KOPT-K1 (cell line): ENCODE measurements at regions not wholly inside any gene's neighbourhood (a gene's known extent, or its start where the extent isn't known, plus 50 kb on each side); places are given as distances from the start of the nearest gene placed in this dataset.

Experiments used
- H3K27ac ChIP-seq: fragments of 200-600 bp; sonication (generic); 2 replicates; pipeline ENCODE4 v1.5.1; 2016; ENCODE audit warnings: antibody characterized with exemption, mild to moderate bottlenecking, low read depth, low read length; ENCODE audit not compliant: poor library complexity, severe bottlenecking
- H3K36me3 ChIP-seq: fragments of 200-600 bp; sonication (generic); 2 replicates; pipeline ENCODE4 v1.5.1; 2017; ENCODE audit warnings: antibody characterized with exemption, mild to moderate bottlenecking, low read length, moderate library complexity; ENCODE audit not compliant: insufficient read depth
- H3K9me3 ChIP-seq: fragments of 200-600 bp; sonication (generic); 2 replicates; pipeline ENCODE4 v1.5.1; 2017; ENCODE audit warnings: antibody characterized with exemption, low read length, mild to moderate bottlenecking; ENCODE audit not compliant: insufficient read depth, poor library complexity, severe bottlenecking

DNA sequence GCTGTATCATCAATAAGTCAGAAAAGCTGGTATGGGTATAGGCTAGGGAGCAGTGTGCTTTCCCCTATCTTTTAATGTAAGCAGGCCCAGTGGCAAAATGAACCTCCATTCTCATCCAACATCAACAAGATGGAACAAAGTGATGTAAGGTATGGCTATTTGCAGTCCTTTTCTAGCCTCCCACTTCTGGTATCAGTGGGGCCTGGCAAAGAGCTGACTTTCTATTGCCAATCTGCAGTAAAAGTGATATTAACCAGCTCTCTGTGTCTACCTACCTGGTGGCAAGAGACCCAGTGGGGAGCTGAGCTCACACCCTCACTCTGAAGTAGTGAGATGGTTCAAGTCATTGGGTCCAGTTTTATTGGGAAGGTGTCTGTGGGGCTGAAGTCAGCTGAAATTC lies 1492.6 kb downstream of the CDH11 start:
- no peaks in the 10 kb centered on the region for H3K36me3 ChIP-seq
- H3K27ac ChIP-seq, result no peak overlapping the region
- no peaks in the 10 kb centered on the region for H3K9me3 ChIP-seq

DNA sequence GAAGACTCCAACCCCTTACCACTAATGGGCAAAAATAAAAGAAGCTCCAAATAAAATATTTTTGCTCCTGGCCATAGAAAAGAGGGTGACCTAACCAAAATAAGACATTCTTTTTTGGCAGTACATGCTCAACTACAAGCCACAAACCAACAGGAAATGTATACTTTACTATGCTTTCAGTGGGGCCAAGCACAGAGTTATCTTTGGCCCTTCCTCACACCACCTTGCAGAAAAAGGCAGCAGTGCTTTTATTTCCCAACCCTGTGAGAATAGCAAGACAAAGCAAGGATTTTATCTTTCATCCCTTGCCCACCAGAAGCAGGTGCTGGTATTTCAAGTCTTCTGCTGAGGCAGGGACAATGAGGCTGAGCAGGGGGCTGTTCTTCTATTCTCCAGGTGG lies 1493.1 kb downstream of the CDH11 start:
- no peaks in the 10 kb centered on the region for H3K36me3 ChIP-seq
- H3K27ac ChIP-seq, result no peak overlapping the region
- no peaks in the 10 kb centered on the region for H3K9me3 ChIP-seq

GRCh38 chr16:63625126-63625525 lies 1496.7 kb downstream of the CDH11 start:
- no peaks in the 10 kb centered on the region for H3K36me3 ChIP-seq
- H3K27ac ChIP-seq, result no peak overlapping the region

DNA sequence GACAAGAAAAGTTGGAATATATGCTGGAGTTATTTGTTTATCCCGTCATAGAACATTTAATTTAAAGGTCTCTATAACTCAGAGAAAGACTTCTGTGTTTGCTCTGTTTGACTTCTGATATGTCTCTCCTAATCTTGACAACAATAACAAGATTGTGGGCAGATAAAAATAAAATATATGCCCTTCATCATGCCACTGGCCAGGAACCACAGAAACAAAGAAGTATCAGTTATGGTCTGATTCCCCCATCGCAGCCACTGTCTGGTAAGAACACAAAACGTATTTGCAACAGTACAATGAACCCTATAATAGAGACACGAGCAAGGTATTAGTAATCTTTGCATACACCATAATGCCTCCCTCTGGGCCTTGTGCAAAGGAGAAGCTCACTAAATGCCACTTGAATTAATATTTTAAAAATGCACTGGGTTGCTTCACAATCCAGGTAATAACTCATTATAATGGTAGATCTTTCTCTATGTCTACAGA lies 1498.3 kb downstream of the CDH11 start:
- no peak overlapping the region for H3K27ac ChIP-seq
- H3K9me3 ChIP-seq, result no peaks in the 10 kb centered on the region
- H3K36me3 ChIP-seq, result no peaks in the 10 kb centered on the region

More at GRCh38 chr16:63625126-63625525, 1496.7 kb downstream of the CDH11 start:
- no peaks in the 10 kb centered on the region for H3K9me3 ChIP-seq

DNA sequence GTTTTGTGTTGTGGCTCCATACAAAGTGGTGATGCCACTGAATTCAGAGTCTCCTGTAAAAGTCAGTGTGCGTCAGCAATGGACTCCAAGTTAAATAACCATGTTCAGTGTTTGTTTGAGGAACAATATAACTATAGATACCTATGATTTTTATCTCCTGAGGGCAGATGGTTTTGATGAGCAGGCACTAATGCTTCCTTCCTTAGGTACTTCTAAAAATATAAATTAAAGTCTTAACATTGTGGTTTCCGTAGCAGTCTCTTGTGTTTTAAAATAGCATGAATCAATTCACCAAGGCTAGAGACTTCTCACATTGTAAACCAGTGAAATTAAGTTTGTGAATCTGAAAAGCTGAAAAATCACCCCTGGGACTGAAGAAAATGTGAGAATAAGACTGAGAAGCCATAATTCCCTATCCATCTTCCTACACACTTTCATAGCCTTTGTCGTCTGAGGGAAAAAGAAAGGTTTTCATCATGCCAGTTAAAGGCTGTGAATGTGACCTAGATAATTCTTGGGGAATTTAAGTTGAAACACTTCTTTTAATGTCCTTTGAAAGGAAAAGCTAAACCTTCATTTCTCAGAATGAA lies 1502.9 kb downstream of the CDH11 start:
- H3K27ac ChIP-seq, result no peak overlapping the region
- no peaks in the 10 kb centered on the region for H3K36me3 ChIP-seq
- H3K9me3 ChIP-seq, result no peaks in the 10 kb centered on the region

DNA sequence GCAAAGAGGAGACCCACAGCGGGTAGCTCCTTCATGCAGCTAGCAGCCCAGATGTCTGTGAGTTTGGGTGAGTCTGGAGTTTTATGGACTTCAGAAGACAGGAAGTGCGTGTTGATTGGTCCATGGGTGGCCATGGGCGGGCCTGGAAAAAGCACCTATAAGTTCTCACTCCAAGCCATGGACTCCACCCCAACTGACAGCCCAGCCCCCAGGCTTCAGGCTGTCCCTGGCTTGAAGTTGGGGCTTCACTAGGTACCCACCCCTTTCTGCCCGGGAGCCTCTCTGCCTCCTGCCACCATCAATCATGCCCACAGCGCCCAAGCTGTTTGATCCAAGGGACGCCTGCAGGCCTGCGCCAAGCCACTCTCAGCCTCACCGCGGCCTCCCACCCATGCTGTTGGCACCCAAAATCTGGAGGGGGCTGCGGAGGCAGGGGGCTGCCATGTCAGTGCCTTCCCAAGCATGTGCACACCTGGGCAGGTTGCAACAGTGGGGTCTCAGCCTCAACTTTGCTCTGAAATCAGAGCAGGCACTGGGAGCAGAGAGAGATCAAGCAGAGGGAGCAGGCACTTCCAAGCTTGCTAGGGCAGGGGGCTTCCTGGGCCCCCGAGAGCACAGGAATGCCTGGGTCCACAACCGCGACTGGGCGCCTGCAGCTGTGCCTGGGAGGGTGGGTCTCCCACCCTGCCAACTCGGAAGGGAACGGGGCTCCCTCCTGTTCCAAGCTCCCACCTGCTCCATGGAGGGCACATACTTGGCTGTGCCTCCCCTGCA lies 1503.7 kb downstream of the CDH11 start:
- Histone ChIP-seq H3K27ac (no peak overlapping the region), H3K36me3 (no peaks in the 10 kb centered on the region), H3K9me3 (no peaks in the 10 kb centered on the region)

DNA sequence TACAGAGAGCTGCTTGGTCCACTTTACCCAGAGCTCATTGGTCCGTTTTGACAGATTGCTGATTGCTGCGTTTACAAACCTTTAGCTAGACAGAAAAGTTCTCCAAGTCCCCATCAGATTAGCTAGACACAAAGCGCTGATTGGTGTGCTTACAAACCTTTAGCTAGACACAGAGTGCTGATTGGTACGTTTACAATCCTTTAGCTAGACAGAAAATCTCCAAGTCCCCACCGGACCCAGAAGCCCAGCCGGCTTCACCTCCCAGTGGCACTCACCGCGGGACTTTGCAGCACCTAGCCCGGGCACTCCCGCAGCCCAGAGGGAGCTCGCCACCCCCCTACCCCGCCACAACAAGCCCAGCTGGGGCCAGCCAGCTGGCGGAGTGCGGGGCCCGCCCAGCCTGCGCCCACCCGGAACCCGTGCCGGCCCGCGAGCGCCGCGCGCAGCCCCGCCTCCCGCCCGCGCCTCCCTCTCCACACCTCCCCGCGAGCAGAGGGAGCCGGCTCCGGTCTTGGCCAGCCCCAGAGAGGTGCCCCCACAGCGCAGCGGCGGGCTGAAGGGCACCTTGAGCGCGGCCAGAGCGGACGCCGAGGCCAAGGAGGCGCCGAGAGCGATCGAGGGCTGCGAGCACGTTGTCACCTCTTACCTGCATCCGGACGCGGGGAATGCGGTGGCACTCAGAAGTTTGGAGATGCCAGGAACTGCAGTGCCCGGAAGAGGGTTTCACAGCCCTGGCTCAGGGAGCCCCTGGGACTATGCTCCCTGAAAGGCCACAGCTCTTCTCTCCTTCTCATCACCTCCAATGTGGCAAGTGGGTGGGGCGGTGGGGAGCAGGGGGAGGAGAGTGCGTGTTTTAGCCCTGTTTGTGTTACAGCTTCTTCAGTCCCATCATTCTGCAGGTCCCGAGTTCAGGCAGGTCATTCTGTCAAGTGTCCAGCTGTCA lies 1504.5 kb downstream of the CDH11 start:
- Histone ChIP-seq H3K36me3 (no peaks in the 10 kb centered on the region), H3K27ac (no peak overlapping the region)

DNA sequence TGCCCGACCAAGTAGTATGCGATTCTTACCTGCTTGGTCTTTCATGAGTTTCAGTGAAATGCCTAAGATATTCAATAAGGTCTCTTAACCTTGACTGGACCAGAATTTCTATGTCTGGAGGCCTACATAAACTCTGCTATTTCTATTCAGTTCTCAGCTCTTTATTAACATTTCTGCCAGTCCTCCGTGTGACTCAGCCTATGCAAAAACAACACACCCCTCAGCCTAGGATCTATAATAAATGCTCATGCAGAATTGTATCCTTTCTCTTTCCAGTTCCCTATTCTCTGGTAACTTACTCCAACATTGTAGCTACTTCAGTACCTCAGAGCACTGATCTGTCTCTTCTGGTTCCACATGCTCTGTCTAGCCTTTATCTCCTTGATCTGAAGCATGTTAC lies 1507.4 kb downstream of the CDH11 start:
- Histone ChIP-seq H3K27ac (no peak overlapping the region), H3K9me3 (no peaks in the 10 kb centered on the region)

More for the DNA sequence above, 1504.5 kb downstream of the CDH11 start:
- no peaks in the 10 kb centered on the region for H3K9me3 ChIP-seq

GRCh38 chr16:63613701-63614100 lies 1508.2 kb downstream of the CDH11 start:
- Histone ChIP-seq H3K36me3 (no peaks in the 10 kb centered on the region), H3K27ac (no peak overlapping the region)

More for the DNA sequence above, 1507.4 kb downstream of the CDH11 start:
- H3K36me3 ChIP-seq, result no peaks in the 10 kb centered on the region

GRCh38 chr16:63612462-63613227 lies 1509.2 kb downstream of the CDH11 start:
- no peaks in the 10 kb centered on the region for H3K9me3 ChIP-seq
- H3K27ac ChIP-seq, result no peak overlapping the region
- no peaks in the 10 kb centered on the region for H3K36me3 ChIP-seq

More at GRCh38 chr16:63613701-63614100, 1508.2 kb downstream of the CDH11 start:
- no peaks in the 10 kb centered on the region for H3K9me3 ChIP-seq

GRCh38 chr16:63606778-63607177 lies 1515.1 kb downstream of the CDH11 start:
- H3K27ac ChIP-seq, result no peak overlapping the region
- H3K9me3 ChIP-seq, result no peaks in the 10 kb centered on the region
- H3K36me3 ChIP-seq, result no peaks in the 10 kb centered on the region

- Histone ChIP-seq H3K36me3 (no peaks in the 10 kb centered on the region), H3K9me3 (no peaks in the 10 kb centered on the region), H3K27ac (no peak overlapping the region)
Measured at GRCh38 chr16:63602206-63602927, 1519.5 kb downstream of the CDH11 start.

- no peak overlapping the region for H3K27ac ChIP-seq
- H3K36me3 ChIP-seq, result no peaks in the 10 kb centered on the region
- no peaks in the 10 kb centered on the region for H3K9me3 ChIP-seq
Measured at GRCh38 chr16:63596716-63597115, 1525.1 kb downstream of the CDH11 start.

DNA sequence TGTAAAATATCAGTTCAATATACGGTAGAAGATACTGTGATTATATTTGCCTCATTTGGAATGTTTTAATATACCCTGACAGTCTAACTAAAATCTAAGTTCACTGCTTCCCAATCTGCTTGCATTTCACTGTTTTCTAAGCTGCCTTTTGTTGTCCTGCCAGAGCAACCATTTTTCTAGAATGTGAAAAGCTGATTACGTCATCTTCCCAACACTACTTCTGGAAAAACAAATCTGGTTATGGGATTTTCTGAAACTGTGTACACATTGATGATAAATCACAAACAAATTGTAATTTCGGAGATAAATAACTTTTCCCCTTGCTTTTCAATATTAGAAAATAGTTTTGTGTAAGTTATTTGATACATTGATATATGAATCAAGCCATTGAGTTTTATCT lies 1529.0 kb downstream of the CDH11 start:
- no peaks in the 10 kb centered on the region for H3K36me3 ChIP-seq

More for the DNA sequence above, 1529.0 kb downstream of the CDH11 start:
- Histone ChIP-seq H3K9me3 (no peaks in the 10 kb centered on the region), H3K27ac (no peak overlapping the region)
